ENCODE measurements at regions not wholly inside any gene's neighbourhood (a gene's known extent, or its start where the extent isn't known, plus 50 kb on each side); places are given as distances from the start of the nearest gene placed in this dataset.

DNA sequence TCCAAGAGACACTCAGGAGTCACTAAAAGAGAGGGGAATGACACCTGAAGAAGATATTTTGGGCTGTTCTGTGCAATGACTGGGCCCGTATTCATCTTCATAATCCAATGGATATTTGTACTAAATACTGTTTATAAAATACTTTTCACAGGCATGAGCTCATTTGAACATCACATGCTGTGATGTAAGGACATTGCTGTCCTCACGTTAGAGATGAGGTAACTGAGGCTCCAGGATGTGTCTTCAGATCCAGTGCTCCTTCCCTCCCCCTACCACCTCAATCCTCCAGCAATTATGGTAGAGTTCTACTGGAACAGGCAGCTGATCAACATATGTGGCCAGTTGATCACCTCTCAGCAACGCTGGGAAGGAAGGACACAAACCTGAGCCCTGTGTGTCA is 139.4 kb upstream of the OSMR start:
- in situ Hi-C loops (cut with HindIII; ENCODE audit: low pct_unique_long_range_greater_than_20kb, low sequenced_read_pairs): no loop called here
- DNase-seq (ENCODE audit: low read depth): no peak

DNA sequence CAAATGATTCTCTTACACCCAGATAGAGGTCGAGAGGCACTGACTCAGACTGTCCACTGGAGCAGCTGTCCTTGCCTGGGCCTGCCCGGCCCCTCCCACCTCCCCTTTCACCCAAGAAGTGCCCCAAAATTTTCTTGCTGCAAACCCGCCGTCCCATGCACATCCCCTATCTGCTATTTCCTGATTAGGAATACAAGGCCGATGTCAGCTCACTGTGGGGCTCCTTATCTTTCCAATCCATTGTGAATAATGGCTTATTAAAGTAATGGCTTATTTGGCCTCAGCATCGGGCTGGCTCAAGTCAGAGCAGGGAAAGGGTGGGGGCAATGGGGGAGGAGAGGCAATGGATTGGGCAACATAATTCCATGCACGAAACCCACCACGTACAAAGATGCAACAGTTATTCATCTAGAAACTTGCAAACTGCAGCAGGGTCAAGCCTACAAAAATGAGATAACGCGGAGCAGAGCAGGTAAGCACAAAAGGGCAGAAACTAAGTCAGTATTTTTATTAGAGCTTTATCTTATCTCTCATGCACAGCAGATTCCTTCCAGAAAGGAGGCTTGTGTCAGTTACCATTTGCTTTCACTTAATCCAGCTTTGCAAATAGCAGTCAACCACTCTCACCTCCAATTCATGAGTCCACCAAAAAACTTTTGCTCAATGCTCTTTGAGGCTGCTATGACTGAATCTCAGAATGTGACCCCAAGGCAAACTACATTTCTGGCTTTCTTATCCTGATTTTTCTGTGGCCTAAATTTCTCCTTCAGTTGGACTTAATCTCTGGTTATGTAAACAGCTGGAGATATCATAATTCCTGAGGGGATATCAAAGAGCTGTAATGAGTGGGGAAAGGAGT is 138.2 kb upstream of the OSMR start:
- DNase-seq (ENCODE audit: low read depth): no peak
- in situ Hi-C loops (cut with HindIII; ENCODE audit: low pct_unique_long_range_greater_than_20kb, low sequenced_read_pairs): no loop called here

DNA sequence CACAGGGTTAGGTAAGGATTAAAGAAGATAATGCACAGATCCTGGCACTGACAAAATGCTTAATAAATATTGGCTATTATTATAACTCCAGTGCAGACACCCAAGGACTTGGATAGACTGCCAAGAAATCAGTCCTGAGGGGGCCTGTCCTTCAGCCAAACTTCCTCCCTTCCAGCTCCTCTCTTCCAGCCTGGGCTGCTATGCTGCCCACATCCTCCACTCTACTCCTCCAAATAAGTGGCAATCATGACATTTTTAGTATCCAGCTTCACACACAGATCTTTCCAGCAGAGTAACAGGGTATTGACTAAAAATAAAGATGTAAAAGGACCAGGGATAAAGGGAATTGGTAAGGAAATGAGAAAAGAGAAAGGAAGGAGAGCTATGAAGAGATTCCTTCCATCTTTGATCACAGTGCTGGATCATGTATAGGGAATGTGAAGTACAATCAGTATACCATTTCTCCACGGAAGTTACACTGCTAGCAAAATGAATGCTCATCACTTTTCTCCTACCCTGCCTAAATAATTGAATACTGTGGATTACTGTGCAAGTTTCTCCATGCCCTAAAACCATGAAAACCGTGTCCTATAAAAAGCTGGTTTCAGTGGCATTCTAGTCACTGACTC is 136.0 kb upstream of the OSMR start:
- in situ Hi-C loops (cut with HindIII; ENCODE audit: low pct_unique_long_range_greater_than_20kb, low sequenced_read_pairs): no loop called here
- DNase-seq (ENCODE audit: low read depth): no peak

DNA sequence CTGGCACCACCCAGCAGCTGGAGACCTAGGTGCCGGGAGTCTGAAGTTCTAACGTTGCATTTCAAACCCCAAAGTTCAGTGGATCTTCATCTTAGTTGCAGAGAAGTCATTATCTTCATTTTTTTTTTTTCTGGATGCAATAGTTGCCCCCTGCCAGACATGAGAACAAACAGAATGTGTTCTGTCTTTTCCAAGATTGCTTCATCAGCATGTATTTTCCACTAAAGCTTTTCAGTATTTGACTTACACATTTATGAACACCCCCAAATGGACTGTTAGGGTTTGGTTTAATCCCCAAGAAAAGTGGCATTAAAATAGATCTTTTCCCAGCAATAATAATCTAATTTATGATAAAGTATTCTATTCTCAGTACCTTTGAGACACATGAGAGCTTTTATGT is 135.2 kb upstream of the OSMR start:
- in situ Hi-C loops (cut with HindIII; ENCODE audit: low pct_unique_long_range_greater_than_20kb, low sequenced_read_pairs): no loop called here
- DNase-seq (ENCODE audit: low read depth): no peak

DNA sequence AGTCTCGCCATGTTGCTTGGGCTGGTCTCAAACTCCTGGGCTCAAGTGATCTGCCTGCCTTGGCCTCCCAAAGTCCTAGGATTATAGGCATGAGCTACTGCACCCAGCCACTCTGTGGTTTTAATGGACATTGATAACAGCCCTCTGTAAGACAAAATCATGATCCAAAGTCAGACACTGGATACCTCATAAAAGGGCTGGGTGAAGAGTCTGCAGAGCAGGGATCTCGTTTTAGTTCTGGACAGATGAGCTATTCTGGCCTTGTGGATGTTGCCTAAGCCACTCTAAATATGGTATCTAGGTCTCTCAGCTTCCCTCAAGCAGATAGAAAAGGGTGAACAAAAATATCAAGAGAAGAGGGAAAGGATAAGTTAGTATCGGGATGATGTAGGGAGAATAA is 133.4 kb upstream of the OSMR start:
- no peak for DNase-seq (ENCODE audit: low read depth)
- in situ Hi-C loops (cut with HindIII; ENCODE audit: low pct_unique_long_range_greater_than_20kb, low sequenced_read_pairs): no loop called here

DNA sequence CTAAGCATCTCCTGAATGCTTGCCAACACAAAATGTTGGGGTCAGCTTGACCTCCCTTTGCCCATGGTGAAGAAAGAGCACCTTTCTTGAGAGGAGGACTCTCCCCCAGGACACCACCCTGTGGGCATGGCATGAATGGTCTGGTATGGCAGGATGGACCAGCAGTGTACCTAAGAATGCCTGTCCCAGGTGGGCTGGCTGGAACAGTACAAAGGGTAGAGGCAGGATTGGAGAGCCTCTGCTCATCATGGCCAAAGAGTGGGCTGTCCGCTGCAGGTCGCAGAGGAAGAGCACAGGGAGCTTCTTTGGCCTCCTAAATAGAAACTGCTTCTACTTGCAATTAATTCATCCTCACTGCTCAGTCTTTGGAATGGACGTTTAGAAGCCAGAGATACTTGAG is 131.6 kb upstream of the OSMR start:
- DNase-seq (ENCODE audit: low read depth): no peak
- in situ Hi-C loops (cut with HindIII; ENCODE audit: low pct_unique_long_range_greater_than_20kb, low sequenced_read_pairs): no loop called here

DNA sequence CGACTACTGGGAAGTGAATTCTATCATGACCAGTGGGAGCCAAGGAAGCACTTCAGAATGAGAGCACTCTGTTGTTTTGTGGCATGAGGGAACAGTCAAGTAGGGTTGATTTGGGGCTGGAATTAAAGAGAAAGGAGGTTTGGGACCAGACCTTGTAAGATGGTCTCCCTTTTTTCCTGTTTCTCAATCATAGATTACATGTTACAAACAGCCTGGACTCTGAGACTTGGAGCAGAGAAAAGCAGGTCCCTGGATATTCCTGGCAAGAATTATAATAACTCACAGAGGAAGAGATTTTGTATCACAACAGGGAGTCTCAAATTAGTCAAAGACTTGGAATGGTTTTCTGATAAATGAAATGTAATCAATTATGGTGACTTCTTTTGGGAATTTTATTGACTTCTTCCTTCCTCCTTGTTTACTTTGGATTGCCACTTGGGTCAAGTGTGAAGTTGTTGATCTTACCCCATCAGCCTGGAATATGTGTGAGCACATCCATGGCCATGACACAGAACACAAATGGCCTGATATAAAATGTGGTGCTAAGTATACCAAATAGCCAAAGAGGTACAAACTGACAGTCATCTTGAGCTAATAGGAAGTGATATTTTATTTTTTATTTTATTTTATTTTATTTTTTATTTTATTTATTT is 131.0 kb upstream of the OSMR start:
- in situ Hi-C loops (cut with HindIII; ENCODE audit: low pct_unique_long_range_greater_than_20kb, low sequenced_read_pairs): no loop called here
- DNase-seq (ENCODE audit: low read depth): no peak

DNA sequence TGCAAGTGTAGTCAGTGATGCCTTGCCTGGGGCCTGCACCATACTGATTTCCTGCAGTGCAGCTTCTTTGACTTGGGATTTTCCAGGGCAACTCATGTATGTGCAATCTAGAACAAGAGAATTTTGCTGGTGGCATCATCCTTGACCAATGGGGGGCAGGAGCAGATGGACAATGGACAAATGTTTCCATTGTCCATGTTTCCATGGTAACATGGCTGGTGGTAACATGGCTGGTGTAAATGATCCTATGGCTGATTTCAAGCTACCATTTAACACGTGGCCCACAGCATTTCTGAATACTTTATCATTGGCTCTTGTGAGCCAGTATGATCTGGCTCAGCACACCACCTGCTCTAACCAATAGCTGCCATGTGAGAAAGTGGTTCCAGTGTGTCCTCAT is 130.1 kb upstream of the OSMR start:
- in situ Hi-C loops (cut with HindIII; ENCODE audit: low pct_unique_long_range_greater_than_20kb, low sequenced_read_pairs): no loop called here

DNA sequence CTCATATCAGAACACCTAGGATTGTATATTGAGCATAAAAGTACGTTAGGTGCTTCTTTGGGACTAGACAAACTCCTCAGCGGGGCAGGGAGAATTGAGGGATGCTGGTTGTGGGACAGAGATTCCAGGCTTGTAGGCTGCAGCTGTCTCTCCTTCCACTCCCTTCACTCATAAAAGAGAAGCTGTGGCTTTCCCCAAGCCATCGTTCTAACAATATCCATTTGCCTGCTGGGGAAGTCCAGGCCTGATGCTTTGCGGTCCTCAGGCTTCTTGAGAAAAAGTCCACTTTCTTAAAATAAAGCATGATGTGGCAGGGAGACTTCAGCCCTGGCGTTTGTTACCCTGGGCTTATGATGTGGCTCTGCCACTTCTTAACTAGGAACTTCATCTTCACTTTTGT is 129.3 kb upstream of the OSMR start:
- in situ Hi-C loops (cut with HindIII; ENCODE audit: low pct_unique_long_range_greater_than_20kb, low sequenced_read_pairs): no loop called here
- no peak for DNase-seq (ENCODE audit: low read depth)

More for the DNA sequence above, 130.1 kb upstream of the OSMR start:
- DNase-seq (ENCODE audit: low read depth): peak; percentile 35

DNA sequence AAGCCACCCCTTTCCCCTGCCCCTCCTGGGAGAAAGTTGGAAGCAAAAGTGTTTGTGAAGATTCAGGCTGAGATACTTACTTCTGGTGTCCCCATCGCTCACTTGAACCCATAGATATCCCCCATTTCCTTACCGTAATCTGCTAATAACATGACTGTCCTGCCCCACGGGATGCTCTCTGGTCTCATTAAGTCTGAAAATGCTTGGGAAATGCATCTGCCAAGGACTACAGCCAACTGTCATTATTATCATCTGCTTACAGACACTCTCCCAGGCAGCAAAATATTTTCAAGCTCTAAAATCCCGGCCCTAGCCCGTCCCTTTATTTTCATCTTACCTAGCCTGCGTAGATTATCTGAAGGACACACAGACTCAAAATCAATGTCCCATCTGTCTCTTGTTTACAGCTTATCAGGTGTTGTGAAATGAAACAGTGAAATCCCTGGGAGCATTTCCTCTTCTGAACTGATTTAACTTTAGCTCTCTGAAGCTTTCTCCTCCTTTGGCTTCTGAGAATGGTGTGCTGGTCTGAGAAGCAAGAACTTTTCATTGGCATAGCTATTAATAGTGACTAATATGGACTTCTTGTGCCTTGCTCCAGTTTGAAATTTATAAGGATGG is 126.9 kb upstream of the OSMR start:
- in situ Hi-C loops (cut with HindIII; ENCODE audit: low pct_unique_long_range_greater_than_20kb, low sequenced_read_pairs): no loop called here
- DNase-seq (ENCODE audit: low read depth): no peak

DNA sequence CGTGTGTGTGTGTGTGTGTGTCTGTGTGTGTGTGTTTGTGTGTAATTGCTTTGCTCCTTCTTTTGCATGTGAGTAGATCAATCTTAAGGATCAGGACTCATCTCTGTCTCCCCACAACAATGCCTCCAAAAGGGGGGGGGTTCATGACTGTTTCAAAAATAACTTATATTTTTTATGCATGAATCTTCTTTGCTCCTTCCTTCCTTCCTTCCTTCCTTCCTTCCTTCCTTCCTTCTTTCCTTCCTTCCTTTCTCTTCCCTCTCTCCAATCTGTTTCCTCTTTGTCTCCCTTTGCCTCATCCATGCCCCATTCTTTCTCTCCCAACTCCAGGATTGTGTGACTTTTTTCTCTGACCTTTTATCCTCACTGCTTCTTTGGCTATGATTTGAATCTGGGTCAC is 126.4 kb upstream of the OSMR start:
- no peak for DNase-seq (ENCODE audit: low read depth)
- in situ Hi-C loops (cut with HindIII; ENCODE audit: low pct_unique_long_range_greater_than_20kb, low sequenced_read_pairs): no loop called here

DNA sequence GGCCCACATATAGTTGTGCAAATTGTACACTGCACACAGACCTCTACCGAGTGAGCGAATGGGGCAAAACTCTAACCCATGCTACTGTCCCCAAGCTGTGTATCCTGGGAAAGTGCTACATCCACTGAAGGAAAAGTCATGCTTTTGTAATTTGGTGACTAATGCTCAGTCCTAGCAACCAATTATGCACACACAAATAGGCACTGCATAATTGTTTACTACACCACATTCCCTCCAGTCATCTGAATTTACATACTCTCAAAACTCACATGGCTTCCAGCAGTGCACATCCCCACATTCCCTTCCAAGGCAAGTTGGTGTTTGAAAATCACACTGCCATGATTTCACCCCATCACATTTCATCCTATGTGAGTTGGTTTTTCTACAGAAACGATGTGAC is 125.9 kb upstream of the OSMR start:
- DNase-seq (ENCODE audit: low read depth): peak; percentile 23
- in situ Hi-C loops (cut with HindIII; ENCODE audit: low pct_unique_long_range_greater_than_20kb, low sequenced_read_pairs): no loop called here

DNA sequence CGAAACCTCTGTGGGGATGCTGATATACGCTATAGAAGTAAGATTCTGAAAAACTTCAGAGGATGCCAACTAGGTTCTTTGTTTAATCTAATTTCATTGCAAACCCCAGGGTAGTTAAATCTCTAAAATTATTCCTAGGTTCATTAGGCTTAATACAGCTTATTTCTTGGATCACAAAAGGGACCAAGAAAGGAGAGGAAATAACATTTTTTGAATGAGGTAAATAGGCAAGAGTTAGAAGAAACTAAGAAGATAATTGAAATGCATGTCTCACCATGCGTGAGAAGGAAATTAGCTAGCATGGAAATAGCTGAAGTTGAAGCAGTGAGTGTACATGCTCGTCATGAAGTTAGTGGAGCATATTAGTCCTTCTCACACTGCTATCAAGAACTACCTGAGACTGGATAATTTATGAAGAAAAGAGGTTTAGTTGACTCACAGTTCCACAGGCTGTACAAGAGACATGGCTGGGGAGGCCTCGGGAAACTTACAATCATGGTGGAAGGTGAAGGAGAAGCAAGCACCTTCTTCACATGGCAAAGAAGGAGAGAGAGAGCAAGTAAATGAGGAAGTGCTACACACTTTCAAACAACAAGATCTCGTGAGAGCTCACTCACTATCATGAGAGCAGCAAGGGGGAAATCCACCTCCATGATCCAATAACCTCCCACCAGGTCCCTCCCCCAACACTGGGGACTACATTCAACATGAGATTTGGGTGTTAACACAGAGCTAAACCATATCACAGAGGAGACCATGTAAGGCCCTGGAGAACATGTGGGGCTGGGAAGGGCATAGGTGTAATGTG is 125.1 kb upstream of the OSMR start:
- peak; percentile 12 for DNase-seq (ENCODE audit: low read depth)
- in situ Hi-C loops (cut with HindIII; ENCODE audit: low pct_unique_long_range_greater_than_20kb, low sequenced_read_pairs): no loop called here

DNA sequence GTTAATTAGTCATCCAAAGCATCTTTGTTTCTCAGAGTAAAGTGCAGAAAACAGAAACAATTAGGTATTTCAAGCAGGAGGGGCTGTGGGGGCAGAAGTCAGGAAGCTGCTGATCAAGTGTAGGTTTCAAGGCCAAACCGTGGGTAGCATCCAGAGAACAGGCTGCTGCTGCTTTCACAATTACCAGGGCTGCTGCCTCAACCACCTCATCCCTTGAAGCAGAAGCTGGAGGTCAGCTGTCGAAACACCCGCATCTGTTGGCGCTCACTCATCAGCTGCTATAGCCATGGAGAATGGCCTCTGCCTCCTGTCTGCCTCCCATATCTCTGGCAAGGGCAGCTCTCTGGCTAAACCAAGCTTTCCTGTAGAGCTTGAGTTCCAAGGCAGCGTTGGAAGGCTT is 122.9 kb upstream of the OSMR start:
- no peak for DNase-seq (ENCODE audit: low read depth)
- in situ Hi-C loops (cut with HindIII; ENCODE audit: low pct_unique_long_range_greater_than_20kb, low sequenced_read_pairs): no loop called here

DNA sequence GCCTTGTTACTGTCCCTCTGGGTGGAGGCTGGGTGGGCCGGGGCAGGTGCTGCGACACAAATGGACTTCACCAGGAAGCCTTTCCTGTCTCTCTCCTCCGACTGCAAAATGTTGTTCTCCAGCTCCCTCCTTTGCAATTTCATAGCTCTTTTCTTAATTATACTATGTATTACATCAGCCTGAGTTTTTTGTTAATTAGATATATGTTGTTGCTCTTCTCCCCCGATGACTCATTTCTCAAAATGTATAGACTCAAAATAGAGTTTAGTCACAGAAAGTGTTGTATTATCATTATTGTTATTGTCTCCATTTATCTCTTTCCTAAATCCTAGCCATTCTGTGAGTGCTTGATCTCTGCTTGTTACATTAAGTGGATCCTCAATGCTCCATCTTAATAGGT is 122.4 kb upstream of the OSMR start:
- DNase-seq (ENCODE audit: low read depth): no peak
- in situ Hi-C loops (cut with HindIII; ENCODE audit: low pct_unique_long_range_greater_than_20kb, low sequenced_read_pairs): no loop called here

DNA sequence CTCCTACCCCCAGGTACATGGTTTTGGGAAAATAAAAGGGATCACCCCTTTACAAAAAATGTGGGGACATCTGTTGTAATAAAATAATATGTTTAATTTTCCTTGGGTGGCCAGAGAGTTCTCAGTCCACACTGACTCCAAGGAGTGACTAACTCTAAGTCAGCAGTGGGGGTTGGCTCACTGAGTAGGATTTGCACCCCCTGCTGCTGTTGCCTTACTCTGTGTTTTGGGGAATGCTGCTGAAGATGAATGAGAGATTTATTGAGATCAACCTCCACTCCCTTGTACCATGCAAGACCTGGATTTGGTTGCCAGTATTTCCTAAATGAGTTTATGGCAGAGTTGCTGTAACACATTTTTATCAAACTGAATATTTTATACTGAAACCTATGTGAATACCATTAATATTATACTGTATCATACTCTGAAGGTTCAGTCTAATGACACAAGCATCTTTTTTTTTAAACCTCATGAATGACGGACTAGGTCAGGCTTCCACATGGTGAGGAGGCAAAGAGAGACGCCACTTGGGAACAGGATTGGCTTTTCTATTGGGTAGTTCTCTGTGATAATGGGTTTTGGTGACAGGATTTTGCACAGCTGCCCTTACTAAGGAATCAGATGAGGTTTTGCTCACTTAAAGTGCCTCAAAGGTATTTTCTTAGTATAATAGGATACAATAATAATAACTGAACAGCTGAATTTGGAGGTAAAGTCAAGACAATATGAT is 121.3 kb upstream of the OSMR start:
- DNase-seq (ENCODE audit: low read depth): no peak
- in situ Hi-C loops (cut with HindIII; ENCODE audit: low pct_unique_long_range_greater_than_20kb, low sequenced_read_pairs): no loop called here

DNA sequence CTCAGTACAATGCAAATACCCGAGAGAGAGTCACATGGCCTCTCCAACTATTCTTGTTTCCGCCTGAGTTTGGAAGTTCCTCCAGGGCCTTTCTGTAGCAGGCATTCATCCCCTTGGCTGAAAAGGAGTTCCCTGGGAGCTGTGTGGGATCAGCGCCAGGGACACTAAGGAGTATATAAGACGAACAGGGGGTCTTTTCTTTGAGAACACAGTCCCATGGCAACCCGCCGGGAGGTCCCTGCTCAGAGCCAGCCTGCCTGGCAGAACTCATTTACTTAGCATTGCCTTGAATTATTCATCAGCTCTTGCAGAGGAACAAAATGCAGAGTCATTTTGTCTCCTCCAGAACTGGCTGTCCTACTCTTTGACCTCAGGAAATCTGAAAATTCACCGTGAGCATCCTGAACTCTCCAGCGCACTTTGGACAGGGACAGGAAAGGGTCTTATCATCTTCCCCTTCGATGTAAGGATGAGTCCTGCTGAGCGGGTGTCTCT is 120.4 kb upstream of the OSMR start:
- DNase-seq (ENCODE audit: low read depth): no peak
- in situ Hi-C loops (cut with HindIII; ENCODE audit: low pct_unique_long_range_greater_than_20kb, low sequenced_read_pairs): no loop called here

DNA sequence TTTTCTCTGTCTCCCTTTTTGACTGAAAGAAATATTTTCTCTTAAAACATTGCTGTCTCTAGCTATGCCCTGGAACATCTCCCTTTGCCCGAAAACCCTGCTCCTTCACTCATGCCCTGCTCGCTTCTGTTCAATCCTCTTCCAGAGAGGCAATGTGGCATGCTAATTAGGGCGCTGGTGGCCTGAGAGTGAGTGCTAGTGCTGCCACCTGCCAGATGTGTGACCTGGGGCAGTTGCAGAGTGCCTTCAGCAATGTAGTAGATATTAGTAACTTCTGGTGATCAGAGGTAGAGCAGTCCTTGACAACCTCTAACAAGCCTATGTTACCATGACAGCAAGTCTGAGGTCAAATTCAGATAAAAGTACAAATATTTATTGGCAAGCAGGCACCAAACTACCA is 119.5 kb upstream of the OSMR start:
- DNase-seq (ENCODE audit: low read depth): no peak
- in situ Hi-C loops (cut with HindIII; ENCODE audit: low pct_unique_long_range_greater_than_20kb, low sequenced_read_pairs): no loop called here
